GM21526 (cell line): ENCODE measurements at regions not wholly inside any gene's neighbourhood (a gene's known extent, or its start where the extent isn't known, plus 50 kb on each side); places are given as distances from the start of the nearest gene placed in this dataset.

ENCODE experiments used
- ATAC-seq: cut with Tn5 transposase; IDR thresholded peaks from one replicate; pipeline ENCODE4 v1.9.1; 2021; ENCODE audit warnings: moderate library complexity; ENCODE audit not compliant: unreplicated experiment, low FRiP score

GRCh38 chrX:97666890-97667289 lies 783.2 kb downstream of the RPA4 start:
- ATAC-seq, result no peak

- ATAC-seq, result no peak
Measured at GRCh38 chrX:97668126-97668525, 784.4 kb downstream of the RPA4 start.

- no peak for ATAC-seq
Measured at GRCh38 chrX:97672138-97672537, 788.4 kb downstream of the RPA4 start.

GRCh38 chrX:97672608-97673007 lies 788.9 kb downstream of the RPA4 start:
- no peak for ATAC-seq

- ATAC-seq, result no peak
Measured at GRCh38 chrX:97673135-97673534, 789.4 kb downstream of the RPA4 start.

- no peak for ATAC-seq
Measured at GRCh38 chrX:97682991-97683840, 799.5 kb downstream of the RPA4 start.

GRCh38 chrX:97685753-97686152 lies 802.0 kb downstream of the RPA4 start:
- ATAC-seq, result no peak

- ATAC-seq, result no peak
Measured at GRCh38 chrX:97691901-97692455, 808.3 kb downstream of the RPA4 start.

- no peak for ATAC-seq
Measured at GRCh38 chrX:97692575-97692974, 808.9 kb downstream of the RPA4 start.

- ATAC-seq, result no peak
Measured at GRCh38 chrX:97700547-97700946, 816.8 kb downstream of the RPA4 start.

GRCh38 chrX:97704474-97704873 lies 820.8 kb downstream of the RPA4 start:
- no peak for ATAC-seq

GRCh38 chrX:97704881-97705280 lies 821.2 kb downstream of the RPA4 start:
- no peak for ATAC-seq

- no peak for ATAC-seq
Measured at GRCh38 chrX:97705936-97706335, 822.2 kb downstream of the RPA4 start.

GRCh38 chrX:97714072-97714471 lies 830.4 kb downstream of the RPA4 start:
- no peak for ATAC-seq

GRCh38 chrX:97728215-97728614 lies 844.5 kb downstream of the RPA4 start:
- ATAC-seq, result no peak

GRCh38 chrX:97740044-97740443 lies 856.3 kb downstream of the RPA4 start:
- ATAC-seq, result no peak

GRCh38 chrX:97740886-97741285 lies 857.2 kb downstream of the RPA4 start:
- ATAC-seq, result no peak

- no peak for ATAC-seq
Measured at GRCh38 chrX:97743014-97743413, 859.3 kb downstream of the RPA4 start.

- ATAC-seq, result no peak
Measured at GRCh38 chrX:97747346-97747745, 863.6 kb downstream of the RPA4 start.

GRCh38 chrX:97751016-97751415 lies 867.3 kb downstream of the RPA4 start:
- ATAC-seq, result no peak

- no peak for ATAC-seq
Measured at GRCh38 chrX:97751735-97752134, 868.0 kb downstream of the RPA4 start.

- ATAC-seq, result no peak
Measured at GRCh38 chrX:97756879-97757278, 873.2 kb downstream of the RPA4 start.
